A549 (cell line): ENCODE measurements at regions not wholly inside any gene's neighbourhood (a gene's known extent, or its start where the extent isn't known, plus 50 kb on each side); places are given as distances from the start of the nearest gene placed in this dataset.

ENCODE experiments used
- ATAC-seq, 2 experiments: fragments of 200-7000 bp in 1 of 2; fragments of >200 bp in 1 of 2; cut with Nextera tagmentation in 1 of 2; cut with Tn5 transposase in 1 of 2; 3 replicates each; pipeline versions ENCODE4 v1.8.0 to v1.9.1; 2018 to 2020; ENCODE audit warnings: mild to moderate bottlenecking in 1 of 2, moderate library complexity in 1 of 2
- CTCF ChIA-PET: fragments of 300-600 bp; sonication (Branson Sonifier 250); formaldehyde crosslinking; extraction: SDS; loops from one replicate; lab custom pipeline; 2021; ENCODE audit warnings: antibody characterized with exemption, inconsistent platforms; lab: Yijun Ruan, JAX
- POLR2A ChIA-PET: fragments of 350-600 bp; formaldehyde crosslinking; extraction: SDS; loops from one replicate; lab custom pipeline; 2021; ENCODE audit warnings: antibody characterized with exemption, inconsistent platforms; lab: Yijun Ruan, JAX
- DNase-seq, 2 experiments: peaks; one replicate each; pipeline versions ENCODE4 v3.0.0 to v3.0.0-alpha.2; 2011 to 2016; ENCODE audit warnings: low read depth in 1 of 2, low spot score in 1 of 2
- FAIRE-seq: peaks from 2 replicates; lab custom pipeline; 2011; peaks lifted over from hg19 to GRCh38; lab: Jason Lieb, UNC
- H3K27ac ChIP-seq, 2 experiments: fragments of >200 bp; sonication (Bioruptor Twin); formaldehyde crosslinking; 3 replicates each; pipeline ENCODE4 v1.5.1; 2016 to 2017
- H3K4me1 ChIP-seq: fragments of >200 bp; sonication (Bioruptor Twin); formaldehyde crosslinking; 3 replicates; pipeline ENCODE4 v1.6.1; 2016
- H3K4me2 ChIP-seq: fragments of >200 bp; sonication (Bioruptor Twin); formaldehyde crosslinking; 3 replicates; pipeline ENCODE4 v1.6.1; 2016
- H3K4me3 ChIP-seq: fragments of >200 bp; sonication (Bioruptor Twin); formaldehyde crosslinking; 3 replicates; pipeline ENCODE4 v1.5.1; 2016
- H3K9me3 ChIP-seq: fragments of >200 bp; sonication (Bioruptor Twin); formaldehyde crosslinking; 3 replicates; pipeline ENCODE4 v1.6.1; 2016
- CBX2 ChIP-seq: fragments of 200-600 bp; sonication (generic); IDR thresholded peaks from 2 replicates; pipeline ENCODE4 v1.6.1; 2016; ENCODE audit warnings: low read depth, mild to moderate bottlenecking, borderline replicate concordance
- CTCF ChIP-seq: fragments of >200 bp; sonication (Bioruptor Twin); formaldehyde crosslinking; IDR thresholded peaks from 3 replicates; pipeline ENCODE4 v1.5.1; 2016
- EP300 ChIP-seq, 2 experiments: fragments of >200 bp; sonication (Bioruptor Twin); formaldehyde crosslinking; IDR thresholded peaks; 2 replicates in 1 of 2; 3 replicates in 1 of 2; pipeline ENCODE4 v1.6.1; 2016 to 2017
- ESRRA ChIP-seq: fragments of 150-350 bp; IDR thresholded peaks from 2 replicates; pipeline ENCODE4 v1.6.1; 2014; ENCODE audit warnings: mild to moderate bottlenecking, low read length, borderline replicate concordance
- FOSB ChIP-seq: fragments of 250-450 bp; sonication (Bioruptor Pico); IDR thresholded peaks from 2 replicates; pipeline ENCODE4 v1.5.0; 2020; ENCODE audit warnings: mild to moderate bottlenecking, moderate library complexity
- HEYL ChIP-seq: fragments of 250-450 bp; sonication (Bioruptor Pico); IDR thresholded peaks from 2 replicates; pipeline ENCODE4 v1.8.0; 2021; ENCODE audit warnings: mild to moderate bottlenecking, moderate library complexity
- HOXA7 ChIP-seq: fragments of 250-450 bp; sonication (Bioruptor Pico); IDR thresholded peaks from 2 replicates; pipeline ENCODE4 v1.5.0; 2020; ENCODE audit warnings: mild to moderate bottlenecking, moderate library complexity
- HOXB13 ChIP-seq: fragments of 250-450 bp; sonication (Bioruptor Pico); IDR thresholded peaks from 2 replicates; pipeline ENCODE4 v1.5.0; 2020; ENCODE audit warnings: low read depth, mild to moderate bottlenecking, moderate library complexity
- HOXB5 ChIP-seq: fragments of 250-450 bp; sonication (Bioruptor Pico); IDR thresholded peaks from 2 replicates; pipeline ENCODE4 v1.5.0; 2020; ENCODE audit warnings: mild to moderate bottlenecking, moderate library complexity
- JUNB ChIP-seq: fragments of >200 bp; sonication (Bioruptor Twin); formaldehyde crosslinking; IDR thresholded peaks from 2 replicates; pipeline ENCODE4 v1.6.1; 2016
- KDM1A ChIP-seq: fragments of 200-600 bp; sonication (generic); IDR thresholded peaks from 2 replicates; pipeline ENCODE4 v1.6.1; 2016; ENCODE audit warnings: low read depth, mild to moderate bottlenecking
- KDM5A ChIP-seq: fragments of 200-600 bp; sonication (generic); IDR thresholded peaks from 2 replicates; pipeline ENCODE4 v1.6.1; 2016; ENCODE audit warnings: antibody characterized with exemption, mild to moderate bottlenecking
- MYC ChIP-seq: IDR thresholded peaks from 2 replicates; pipeline ENCODE4 v1.6.1; 2012; ENCODE audit warnings: mild to moderate bottlenecking, inconsistent platforms, low read length, improper control_type of control experiment, borderline replicate concordance
- NPAS2 ChIP-seq: fragments of 250-450 bp; sonication (Bioruptor Pico); IDR thresholded peaks from 2 replicates; pipeline ENCODE4 v1.8.0; 2022; ENCODE audit warnings: mild to moderate bottlenecking, moderate library complexity, borderline replicate concordance
- POLR2AphosphoS2 ChIP-seq: conservative IDR thresholded peaks from 2 replicates; pipeline ENCODE4 v1.6.1; 2012; ENCODE audit warnings: low read length, improper control_type of control experiment, inconsistent platforms
- RAD21 ChIP-seq, 2 experiments: fragments of >200 bp in 1 of 2; sonication (Bioruptor Twin) in 1 of 2; formaldehyde crosslinking in 1 of 2; IDR thresholded peaks in 1 of 2; conservative IDR thresholded peaks in 1 of 2; 2 replicates in 1 of 2; 3 replicates in 1 of 2; pipeline ENCODE4 v1.6.1; 2012 to 2018; ENCODE audit warnings: inconsistent platforms in 1 of 2
- RCOR1 ChIP-seq: fragments of 150-350 bp; IDR thresholded peaks from 2 replicates; pipeline ENCODE4 v1.6.1; 2014; ENCODE audit warnings: antibody characterized with exemption, low read length, low read depth
- REST ChIP-seq: fragments of 200-600 bp; sonication (generic); IDR thresholded peaks from 2 replicates; pipeline ENCODE4 v1.6.1; 2016; ENCODE audit warnings: antibody characterized with exemption, mild to moderate bottlenecking, moderate library complexity
- RFX5 ChIP-seq: fragments of 450-650 bp; IDR thresholded peaks from 2 replicates; pipeline ENCODE4 v1.7.1; 2014; ENCODE audit warnings: antibody characterized with exemption, mild to moderate bottlenecking, moderate library complexity
- TFCP2L1 ChIP-seq: fragments of 250-450 bp; sonication (Bioruptor Pico); IDR thresholded peaks from 2 replicates; pipeline ENCODE4 v1.5.0; 2021; ENCODE audit warnings: mild to moderate bottlenecking
- TP53 ChIP-seq: fragments of 250-450 bp; sonication (Bioruptor Pico); IDR thresholded peaks from 2 replicates; pipeline ENCODE4 v1.5.0; 2021; ENCODE audit warnings: mild to moderate bottlenecking, moderate library complexity
- ZC3H11A ChIP-seq: fragments of 450-650 bp; IDR thresholded peaks from 2 replicates; pipeline ENCODE4 v1.6.1; 2014; ENCODE audit warnings: antibody characterized with exemption, mild to moderate bottlenecking
- ZSCAN20 ChIP-seq: fragments of 250-450 bp; sonication (Bioruptor Pico); IDR thresholded peaks from 2 replicates; pipeline ENCODE4 v1.8.0; 2022; ENCODE audit warnings: mild to moderate bottlenecking, moderate library complexity
- WGBS: methylation state at CpG from one replicate; pipeline ENCODE4 v1.1.6; 2017; ENCODE audit errors: missing lambda C conversion rate; 5-methylcytosine and 5-hydroxymethylcytosine counted together
- TF ChIP-seq, protein P1 (sequence below): fragments of 250-450 bp; sonication (Bioruptor Pico); IDR thresholded peaks from 2 replicates; pipeline ENCODE4 v1.5.0; 2020; ENCODE audit warnings: low read depth, mild to moderate bottlenecking, moderate library complexity
- TF ChIP-seq, protein P2 (sequence below): fragments of 150-350 bp; IDR thresholded peaks from 2 replicates; pipeline ENCODE4 v1.6.1; 2014; ENCODE audit warnings: low read depth, mild to moderate bottlenecking, low read length

DNA sequence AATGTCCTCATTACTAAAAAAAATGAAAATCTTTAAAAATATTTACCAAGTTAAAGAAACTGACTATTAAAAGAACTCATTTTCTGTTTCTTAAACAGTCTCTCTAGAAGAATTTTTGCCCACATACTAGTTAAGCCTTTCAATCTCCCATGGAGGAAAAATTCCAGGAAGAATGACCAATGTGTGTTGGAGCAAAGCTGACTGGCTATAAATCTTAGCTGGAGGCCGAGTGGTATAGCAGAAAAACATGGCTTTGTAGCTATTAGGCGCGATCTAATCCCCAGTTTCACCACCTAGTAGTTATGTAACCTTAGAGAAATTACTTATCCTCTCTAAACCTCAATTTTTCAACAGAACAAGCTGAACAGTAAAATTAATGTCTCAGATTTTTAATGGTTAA is 135.5 kb upstream of the PRLR start:
- Histone ChIP-seq H3K4me3 (no peak overlapping the region), H3K27ac (no peak overlapping the region), H3K9me3 (no peaks in the 10 kb centered on the region), H3K4me1 (no peaks in the 10 kb centered on the region), H3K4me2 (no peak overlapping the region)
- 0% methylated on average over 3 of the region's 3 CpGs for WGBS
- DNase-seq (no peak), FAIRE-seq (no peak), ATAC-seq (no peak)
- CTCF ChIA-PET: no interaction called here
- TF ChIP-seq TP53 (no peak), NPAS2 (CRISPR knock-in tag) (no peak), ZC3H11A (no peak)
- POLR2A ChIA-PET: no interaction called here

DNA sequence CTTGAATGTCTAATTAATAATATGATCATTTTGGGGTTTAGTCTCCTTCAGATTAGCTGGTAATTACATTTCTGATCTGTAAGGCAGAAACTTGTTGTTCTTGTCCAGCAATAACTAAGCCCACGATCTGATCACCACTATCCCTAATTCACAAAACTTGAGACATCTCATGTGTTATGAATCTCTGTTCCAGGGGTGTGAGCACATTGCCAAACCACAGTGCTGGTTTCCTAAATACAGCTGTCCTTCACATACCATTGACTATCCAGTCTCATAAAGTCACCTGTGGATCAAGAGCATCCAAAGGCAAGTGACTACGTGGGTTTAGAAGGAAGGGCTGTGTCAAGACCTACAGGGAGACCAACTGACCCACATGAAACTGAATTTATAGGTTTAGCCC is 134.1 kb upstream of the PRLR start:
- TF ChIP-seq HOXB13 (CRISPR knock-in tag) (no peak), RCOR1 (no peak)
- H3K4me1 ChIP-seq: no peaks in the 10 kb centered on the region
- no peaks in the 10 kb centered on the region for H3K9me3 ChIP-seq
- no peak overlapping the region for H3K4me2 ChIP-seq
- H3K4me3 ChIP-seq: no peak overlapping the region
- ChIA-PET POLR2A (no interaction called here), CTCF (no interaction called here)
- FAIRE-seq: no peak
- no peak for ATAC-seq
- 0% methylated on average over 2 of the region's 2 CpGs for WGBS
- no peak overlapping the region for H3K27ac ChIP-seq
- DNase-seq: no peak

GRCh38 chr5:35363387-35363965 is 133.2 kb upstream of the PRLR start:
- Histone ChIP-seq H3K27ac (no peak overlapping the region), H3K4me2 (no peak overlapping the region), H3K9me3 (no peaks in the 10 kb centered on the region), H3K4me1 (no peaks in the 10 kb centered on the region), H3K4me3 (no peak overlapping the region)
- 1% methylated on average over 4 of the region's 4 CpGs for WGBS
- TF ChIP-seq KDM5A (no peak), HOXA7 (no peak), ESRRA (no peak), RAD21 (conservative IDR thresholded peaks at IDR 0.05 in 1 of 2, IDR thresholded peaks at IDR 0.05 in 1 of 2) (no peak), POLR2AphosphoS2 (no peak), KDM1A (no peak), JUNB (no peak), TFCP2L1 (CRISPR knock-in tag) (no peak), FOSB (CRISPR knock-in tag) (no peak), EP300 (IDR thresholded peaks at IDR 0.05) (no peak), CTCF (no peak), REST (no peak), RFX5 (no peak), HEYL (no peak), ZSCAN20 (CRISPR knock-in tag) (no peak), CBX2 (no peak), HOXB5 (CRISPR knock-in tag) (no peak), MYC (no peak)
- TF ChIP-seq, protein P1, sequence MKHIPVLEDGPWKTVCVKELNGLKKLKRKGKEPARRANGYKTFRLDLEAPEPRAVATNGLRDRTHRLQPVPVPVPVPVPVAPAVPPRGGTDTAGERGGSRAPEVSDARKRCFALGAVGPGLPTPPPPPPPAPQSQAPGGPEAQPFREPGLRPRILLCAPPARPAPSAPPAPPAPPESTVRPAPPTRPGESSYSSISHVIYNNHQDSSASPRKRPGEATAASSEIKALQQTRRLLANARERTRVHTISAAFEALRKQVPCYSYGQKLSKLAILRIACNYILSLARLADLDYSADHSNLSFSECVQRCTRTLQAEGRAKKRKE (CRISPR knock-in tag): no peak
- TF ChIP-seq, protein P2, sequence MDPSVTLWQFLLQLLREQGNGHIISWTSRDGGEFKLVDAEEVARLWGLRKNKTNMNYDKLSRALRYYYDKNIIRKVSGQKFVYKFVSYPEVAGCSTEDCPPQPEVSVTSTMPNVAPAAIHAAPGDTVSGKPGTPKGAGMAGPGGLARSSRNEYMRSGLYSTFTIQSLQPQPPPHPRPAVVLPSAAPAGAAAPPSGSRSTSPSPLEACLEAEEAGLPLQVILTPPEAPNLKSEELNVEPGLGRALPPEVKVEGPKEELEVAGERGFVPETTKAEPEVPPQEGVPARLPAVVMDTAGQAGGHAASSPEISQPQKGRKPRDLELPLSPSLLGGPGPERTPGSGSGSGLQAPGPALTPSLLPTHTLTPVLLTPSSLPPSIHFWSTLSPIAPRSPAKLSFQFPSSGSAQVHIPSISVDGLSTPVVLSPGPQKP: no peak
- CTCF ChIA-PET: no interaction called here
- no peak for DNase-seq
- POLR2A ChIA-PET: no interaction called here
- no peak for FAIRE-seq
- ATAC-seq: no peak
